Keratinocyte (primary cell): ENCODE measurements at regions not wholly inside any gene's neighbourhood (a gene's known extent, or its start where the extent isn't known, plus 50 kb on each side); places are given as distances from the start of the nearest gene placed in this dataset.

ENCODE experiments used
- DNase-seq: peaks from one replicate; pipeline ENCODE4 v3.0.0-alpha.2; 2011; ENCODE audit warnings: low read depth, missing footprints, low spot score
- FAIRE-seq: peaks from 2 replicates; lab custom pipeline; 2011; peaks lifted over from hg19 to GRCh38; lab: Jason Lieb, UNC
- H2AFZ ChIP-seq: 2 replicates; pipeline ENCODE4 v1.6.0; 2012; ENCODE audit warnings: low read length, control low read depth, inconsistent platforms; ENCODE audit not compliant: control insufficient read depth
- H3K27ac ChIP-seq: 2 replicates; pipeline ENCODE4 v1.5.1; 2011; ENCODE audit warnings: low read length; ENCODE audit not compliant: control insufficient read depth, insufficient read depth
- H3K27me3 ChIP-seq: 3 replicates; pipeline ENCODE4 v1.6.0; 2011; ENCODE audit warnings: low read length; ENCODE audit not compliant: control insufficient read depth, insufficient read depth; ENCODE audit errors: extremely low read depth
- H3K36me3 ChIP-seq, 2 experiments: 2 replicates in 1 of 2; 3 replicates in 1 of 2; pipeline ENCODE4 v1.5.1; 2011; ENCODE audit warnings: low read length in 2 of 2, mild to moderate bottlenecking in 1 of 2; ENCODE audit not compliant: control insufficient read depth in 2 of 2, insufficient read depth in 2 of 2; ENCODE audit errors: extremely low read depth in 1 of 2
- H3K4me1 ChIP-seq: 3 replicates; pipeline ENCODE4 v1.5.1; 2011; ENCODE audit warnings: low read length; ENCODE audit not compliant: control insufficient read depth, insufficient read depth; ENCODE audit errors: extremely low read depth
- H3K4me2 ChIP-seq: 3 replicates; pipeline ENCODE4 v1.6.0; 2011; ENCODE audit warnings: low read depth, low read length; ENCODE audit not compliant: control insufficient read depth, insufficient read depth; ENCODE audit errors: extremely low read depth
- H3K4me3 ChIP-seq, 3 experiments: fragments of 200-600 bp in 1 of 3; sonication (generic) in 1 of 3; 2 replicates in 2 of 3; 3 replicates in 1 of 3; pipeline ENCODE4 v1.5.1; 2011 to 2016; ENCODE audit warnings: low read length in 3 of 3, mild to moderate bottlenecking in 3 of 3, control low read depth in 2 of 3, inconsistent platforms in 1 of 3, low read depth in 1 of 3, mixed read lengths in 1 of 3, mixed run types in 1 of 3, moderate library complexity in 1 of 3; ENCODE audit not compliant: control insufficient read depth in 2 of 3, insufficient read depth in 2 of 3; ENCODE audit errors: extremely low read depth in 1 of 3
- H3K79me2 ChIP-seq: 2 replicates; pipeline ENCODE4 v1.6.0; 2012; ENCODE audit warnings: low read length; ENCODE audit not compliant: control insufficient read depth, insufficient read depth
- H3K9ac ChIP-seq: 3 replicates; pipeline ENCODE4 v1.6.0; 2011; ENCODE audit warnings: low read length; ENCODE audit not compliant: control insufficient read depth, insufficient read depth; ENCODE audit errors: extremely low read depth
- H3K9me1 ChIP-seq: 3 replicates; pipeline ENCODE4 v1.6.0; 2011; ENCODE audit warnings: low read length; ENCODE audit not compliant: control insufficient read depth, insufficient read depth; ENCODE audit errors: extremely low read depth
- H3K9me3 ChIP-seq: 2 replicates; pipeline ENCODE4 v1.5.1; 2012; ENCODE audit warnings: low read depth, low read length; ENCODE audit not compliant: control insufficient read depth
- H4K20me1 ChIP-seq: 3 replicates; pipeline ENCODE4 v1.6.0; 2011; ENCODE audit warnings: low read length; ENCODE audit not compliant: control insufficient read depth, insufficient read depth; ENCODE audit errors: extremely low read depth
- CTCF ChIP-seq, 3 experiments: IDR thresholded peaks in 1 of 3; conservative IDR thresholded peaks in 1 of 3; optimal IDR thresholded peaks in 1 of 3; 2 replicates in 2 of 3; 3 replicates in 1 of 3; pipeline versions ENCODE3 to v1.5.1; 2011; ENCODE audit warnings: low read length in 3 of 3, mild to moderate bottlenecking in 3 of 3, moderate library complexity in 2 of 3, control low read depth in 1 of 3, inconsistent platforms in 1 of 3; ENCODE audit not compliant: insufficient read depth in 2 of 3; ENCODE audit errors: extremely low read depth in 1 of 3
- EZH2 ChIP-seq: IDR thresholded peaks from one replicate; pipeline ENCODE4 v1.6.1; 2012; ENCODE audit warnings: inconsistent platforms, mild to moderate bottlenecking, low read length, moderate library complexity
- dilution Hi-C: fragments of 300-500 bp; cut with MboI; formaldehyde crosslinking; loops from one replicate; pipeline ENCODE4 v1.7.0; 2020; ENCODE audit warnings: low sequenced_read_pairs; ENCODE audit not compliant: extremely low pct_ligation_motif_present

GRCh38 chr9:2291980-2292704 is 277.0 kb downstream of the SMARCA2 start:
- H3K4me2 ChIP-seq: peak overlapping the region; percentile 13
- peaks cover 3% of the 10 kb centered on the region for H3K4me1 ChIP-seq
- no peak for TF ChIP-seq CTCF (optimal IDR thresholded peaks at IDR 0.05 in 1 of 3, IDR thresholded peaks at IDR 0.05 in 1 of 3, conservative IDR thresholded peaks at IDR 0.05 in 1 of 3; ENCODE audit: extremely low read depth in 1 of 3, insufficient read depth in 2 of 3, low read length in 3 of 3)
- no peak overlapping the region for H3K4me3 ChIP-seq
- H4K20me1 ChIP-seq: no peaks in the 10 kb centered on the region
- H3K9me1 ChIP-seq: no peaks in the 10 kb centered on the region
- H3K79me2 ChIP-seq: no peaks in the 10 kb centered on the region
- H3K27ac ChIP-seq: no peak overlapping the region
- H3K27me3 ChIP-seq: no peaks in the 10 kb centered on the region
- DNase-seq (peak; percentile 41), FAIRE-seq (peak; percentile 85)
- no peaks in the 10 kb centered on the region for H3K36me3 ChIP-seq
- dilution Hi-C loops: no loop called here
- H3K9ac ChIP-seq: no peak overlapping the region
- H3K9me3 ChIP-seq: no peaks in the 10 kb centered on the region
- H2AFZ ChIP-seq: no peak overlapping the region

GRCh38 chr9:2292733-2293132 is 277.6 kb downstream of the SMARCA2 start:
- Histone ChIP-seq H3K79me2 (no peaks in the 10 kb centered on the region), H3K4me2 (no peak overlapping the region), H3K9ac (no peak overlapping the region), H3K36me3 (no peaks in the 10 kb centered on the region), H3K27me3 (no peaks in the 10 kb centered on the region), H3K9me1 (no peaks in the 10 kb centered on the region), H4K20me1 (no peaks in the 10 kb centered on the region), H3K27ac (no peak overlapping the region), H3K4me3 (no peak overlapping the region), H3K9me3 (no peaks in the 10 kb centered on the region), H2AFZ (no peak overlapping the region), H3K4me1 (peaks cover 3% of the 10 kb centered on the region)
- TF ChIP-seq CTCF (optimal IDR thresholded peaks at IDR 0.05 in 1 of 3, IDR thresholded peaks at IDR 0.05 in 1 of 3, conservative IDR thresholded peaks at IDR 0.05 in 1 of 3; ENCODE audit: extremely low read depth in 1 of 3, insufficient read depth in 2 of 3, low read length in 3 of 3) (no peak), EZH2 (no peak)
- DNase-seq (no peak), FAIRE-seq (no peak)
- dilution Hi-C loops: no loop called here
